IMR-90 (cell line): ENCODE measurements at regions not wholly inside any gene's neighbourhood (a gene's known extent, or its start where the extent isn't known, plus 50 kb on each side); places are given as distances from the start of the nearest gene placed in this dataset.

Source experiments
- ATAC-seq: fragments of 200-7000 bp; cut with Tn5 transposase; 2 replicates; pipeline ENCODE4 v1.9.1; 2020; ENCODE audit warnings: low read depth, mild to moderate bottlenecking, moderate library complexity
- BruUV-seq: library from RNA; stranded (reverse); fragments of 400-500 nt; replicated peaks from 2 replicates; lab custom pipeline; 2021; lab: Mats Ljungman, UMichigan
- CTCF ChIA-PET: fragments of 300-600 bp; formaldehyde crosslinking; extraction: SDS; loops from one replicate; lab custom pipeline; 2021; ENCODE audit warnings: antibody characterized with exemption; lab: Yijun Ruan, JAX
- POLR2A ChIA-PET: fragments of 300-600 bp; sonication (Branson Sonifier 250); formaldehyde crosslinking; loops from one replicate; lab custom pipeline; 2022; ENCODE audit warnings: antibody characterized with exemption; ENCODE audit not compliant: unreplicated experiment; lab: Charles Lee
- DNase-seq: peaks from one replicate; pipeline ENCODE4 v3.0.0; 2013
- H2AFZ ChIP-seq: replicated peaks from 2 replicates; pipeline ENCODE3; 2013; ENCODE audit warnings: low read length, mild to moderate bottlenecking; ENCODE audit not compliant: poor library complexity
- H2AK5ac ChIP-seq: 2 replicates; pipeline ENCODE4 v1.6.1; 2013; ENCODE audit warnings: low read depth, low read length, inconsistent platforms
- H2AK9ac ChIP-seq: replicated peaks from 2 replicates; pipeline ENCODE3; 2013; ENCODE audit warnings: mild to moderate bottlenecking, low read depth, low read length, moderate library complexity; ENCODE audit not compliant: poor library complexity
- H2BK120ac ChIP-seq: 2 replicates; pipeline ENCODE4 v1.6.1; 2013; ENCODE audit warnings: low read depth, low read length, inconsistent platforms
- H2BK15ac ChIP-seq: 3 replicates; pipeline ENCODE4 v1.6.1; 2013; ENCODE audit warnings: low read depth, low read length, inconsistent platforms
- H2BK20ac ChIP-seq: 2 replicates; pipeline ENCODE4 v1.6.1; 2013; ENCODE audit warnings: low read depth, mild to moderate bottlenecking, inconsistent platforms, low read length, moderate library complexity
- H2BK5ac ChIP-seq: 2 replicates; pipeline ENCODE4 v1.6.1; 2013; ENCODE audit warnings: mild to moderate bottlenecking, low read depth, low read length, inconsistent platforms; ENCODE audit not compliant: poor library complexity, severe bottlenecking
- H3K14ac ChIP-seq: replicated peaks from 2 replicates; pipeline ENCODE4 v1.6.1; 2013; ENCODE audit warnings: low read depth, low read length, inconsistent platforms
- H3K18ac ChIP-seq: 2 replicates; pipeline ENCODE4 v1.6.1; 2013; ENCODE audit warnings: low read depth, low read length, control low read depth
- H3K23ac ChIP-seq: 2 replicates; pipeline ENCODE4 v1.6.1; 2013; ENCODE audit warnings: low read depth, low read length, inconsistent platforms
- H3K27ac ChIP-seq: 2 replicates; pipeline ENCODE4 v1.5.1; 2013; ENCODE audit warnings: mild to moderate bottlenecking, control low read depth, low read length; ENCODE audit not compliant: insufficient read depth
- H3K27me3 ChIP-seq: 2 replicates; pipeline ENCODE4 v1.6.1; 2013; ENCODE audit warnings: low read length; ENCODE audit not compliant: control insufficient read depth, insufficient read depth
- H3K36me3 ChIP-seq: 2 replicates; pipeline ENCODE4 v1.6.1; 2013; ENCODE audit warnings: low read length, mixed read lengths; ENCODE audit not compliant: control insufficient read depth, insufficient read depth
- H3K4ac ChIP-seq: 2 replicates; pipeline ENCODE4 v1.6.1; 2013; ENCODE audit warnings: low read depth, low read length, inconsistent platforms
- H3K4me1 ChIP-seq: 2 replicates; pipeline ENCODE4 v1.6.1; 2013; ENCODE audit warnings: low read length, mixed read lengths; ENCODE audit not compliant: control insufficient read depth, insufficient read depth
- H3K4me2 ChIP-seq: 2 replicates; pipeline ENCODE4 v1.6.1; 2013; ENCODE audit warnings: low read depth, mild to moderate bottlenecking, control low read depth, low read length, moderate library complexity
- H3K4me3 ChIP-seq: 2 replicates; pipeline ENCODE4 v1.5.1; 2013; ENCODE audit warnings: low read depth, mild to moderate bottlenecking, control low read depth, low read length, moderate library complexity; ENCODE audit not compliant: insufficient read depth
- H3K56ac ChIP-seq: 2 replicates; pipeline ENCODE4 v1.6.1; 2013; ENCODE audit warnings: low read length, inconsistent platforms; ENCODE audit not compliant: insufficient read depth; ENCODE audit errors: extremely low read depth
- H3K79me1 ChIP-seq, 2 experiments: 2 replicates each; pipeline ENCODE4 v1.6.1; 2013; ENCODE audit warnings: low read length in 2 of 2, inconsistent platforms in 1 of 2, low read depth in 1 of 2
- H3K9ac ChIP-seq: 2 replicates; pipeline ENCODE4 v1.6.1; 2013; ENCODE audit warnings: low read depth, low read length, control low read depth
- H3K9me1 ChIP-seq: 2 replicates; pipeline ENCODE4 v1.6.1; 2013; ENCODE audit warnings: low read length, inconsistent platforms; ENCODE audit not compliant: insufficient read depth
- H3K9me3 ChIP-seq: 2 replicates; pipeline ENCODE4 v1.6.1; 2013; ENCODE audit warnings: low read length; ENCODE audit not compliant: control insufficient read depth, insufficient read depth
- H4K20me1 ChIP-seq: 2 replicates; pipeline ENCODE4 v1.6.1; 2013; ENCODE audit warnings: low read length, inconsistent platforms; ENCODE audit not compliant: insufficient read depth
- H4K5ac ChIP-seq: 2 replicates; pipeline ENCODE4 v1.6.1; 2013; ENCODE audit warnings: mild to moderate bottlenecking, low read depth, low read length, control low read depth
- H4K8ac ChIP-seq, 2 experiments: 2 replicates each; pipeline ENCODE4 v1.6.1; 2013; ENCODE audit warnings: low read depth in 2 of 2, low read length in 2 of 2, control low read depth in 1 of 2, inconsistent platforms in 1 of 2
- H4K91ac ChIP-seq: 2 replicates; pipeline ENCODE4 v1.6.1; 2013; ENCODE audit warnings: low read depth, low read length, inconsistent platforms; ENCODE audit not compliant: insufficient read depth
- BHLHE40 ChIP-seq: fragments of 150-350 bp; IDR thresholded peaks from 2 replicates; pipeline ENCODE4 v1.6.1; 2016; ENCODE audit warnings: mild to moderate bottlenecking, low read depth, low read length
- CTCF ChIP-seq: conservative IDR thresholded peaks from 2 replicates; pipeline ENCODE4 v1.5.1; 2012; ENCODE audit warnings: mild to moderate bottlenecking, low read depth, low read length, improper control_type of control experiment
- FOS ChIP-seq: fragments of 150-350 bp; IDR thresholded peaks from 2 replicates; pipeline ENCODE4 v1.6.1; 2016; ENCODE audit warnings: low read depth, low read length
- MAFK ChIP-seq: IDR thresholded peaks from 2 replicates; pipeline ENCODE4 v1.6.1; 2012; ENCODE audit warnings: low read depth, low read length, improper control_type of control experiment
- MAZ ChIP-seq: IDR thresholded peaks from 2 replicates; pipeline ENCODE4 v1.6.1; 2012; ENCODE audit warnings: low read depth, mild to moderate bottlenecking, low read length, improper control_type of control experiment, moderate library complexity, borderline replicate concordance
- NFE2L2 ChIP-seq: fragments of 150-350 bp; IDR thresholded peaks from 2 replicates; pipeline ENCODE4 v1.6.1; 2016; ENCODE audit warnings: low read depth, mild to moderate bottlenecking, low read length
- POLR2A ChIP-seq: IDR thresholded peaks from 2 replicates; pipeline ENCODE4 v1.6.1; 2012; ENCODE audit warnings: mild to moderate bottlenecking, low read depth, low read length
- RAD21 ChIP-seq: IDR thresholded peaks from 2 replicates; pipeline ENCODE4 v1.6.1; 2012; ENCODE audit warnings: low read length, improper control_type of control experiment
- RCOR1 ChIP-seq: IDR thresholded peaks from 2 replicates; pipeline ENCODE4 v1.6.1; 2012; ENCODE audit warnings: mild to moderate bottlenecking, low read length, improper control_type of control experiment; ENCODE audit not compliant: insufficient replicate concordance
- SMC3 ChIP-seq: fragments of 150-350 bp; IDR thresholded peaks from 2 replicates; pipeline ENCODE4 v1.6.1; 2016; ENCODE audit warnings: low read depth, mild to moderate bottlenecking, antibody characterized with exemption, low read length, moderate library complexity
- USF2 ChIP-seq: fragments of 150-350 bp; IDR thresholded peaks from 2 replicates; pipeline ENCODE4 v1.6.1; 2017; ENCODE audit warnings: mild to moderate bottlenecking, antibody characterized with exemption, low read length, low read depth
- dilution Hi-C: fragments of 300-500 bp; cut with HindIII; formaldehyde crosslinking; loops from one replicate; pipeline ENCODE4 v1.14.3; 2018; ENCODE audit warnings: low sequenced_read_pairs; ENCODE audit not compliant: unreplicated experiment
- in situ Hi-C: fragments of 300-500 bp; cut with MboI; formaldehyde crosslinking; loops from 3 replicates; pipeline ENCODE4 v1.14.3; 2019; ENCODE audit warnings: low sequenced_read_pairs, inconsistent platforms, mixed read lengths
- intact Hi-C: fragments of 100-400 bp; cut with micrococcal nuclease; formaldehyde crosslinking; loops from 2 replicates; pipeline ENCODE4 v1.10.0; 2022

GRCh38 chr2:107737756-107738155 lies 88.9 kb upstream of the RGPD4 start:
- H2BK15ac ChIP-seq: no peak overlapping the region
- ATAC-seq (no peak), DNase-seq (no peak)
- H3K9ac ChIP-seq: no peak overlapping the region
- H3K4me2 ChIP-seq: no peak overlapping the region
- H3K9me3 ChIP-seq: peaks cover 2% of the 10 kb centered on the region; the same call in 1 of the 2 replicates
- H2AK5ac ChIP-seq: no peak overlapping the region
- H3K4me1 ChIP-seq: no peaks in the 10 kb centered on the region
- no peak overlapping the region for H2BK120ac ChIP-seq
- no peak overlapping the region for H3K18ac ChIP-seq
- H4K91ac ChIP-seq: no peak overlapping the region
- no peaks in the 10 kb centered on the region for H3K36me3 ChIP-seq
- no peak overlapping the region for H3K4ac ChIP-seq
- no TSS peak for BruUV-seq
- H2BK20ac ChIP-seq: no peak overlapping the region
- no peak overlapping the region for H3K56ac ChIP-seq
- intact Hi-C loops (no loop called here), in situ Hi-C loops (no loop called here), dilution Hi-C loops (no loop called here)
- H4K8ac ChIP-seq: no peak overlapping the region
- CTCF ChIA-PET: no interaction called here
- no peaks in the 10 kb centered on the region for H4K20me1 ChIP-seq
- H3K79me1 ChIP-seq: no peaks in the 10 kb centered on the region
- no peak overlapping the region for H3K23ac ChIP-seq
- H2BK5ac ChIP-seq: no peak overlapping the region
- H3K27me3 ChIP-seq: no peaks in the 10 kb centered on the region
- H3K4me3 ChIP-seq: no peak overlapping the region
- H2AFZ ChIP-seq: no peak overlapping the region
- POLR2A ChIA-PET: no interaction called here
- H3K14ac ChIP-seq: no peak overlapping the region
- H4K5ac ChIP-seq: no peak overlapping the region
- no peaks in the 10 kb centered on the region for H3K9me1 ChIP-seq
- no peak overlapping the region for H2AK9ac ChIP-seq
- no peak for TF ChIP-seq FOS
- TF ChIP-seq NFE2L2: no peak
- TF ChIP-seq BHLHE40: no peak
- no peak for TF ChIP-seq RAD21
- TF ChIP-seq SMC3: no peak
- no peak for TF ChIP-seq MAFK
- TF ChIP-seq CTCF: no peak
- no peak for TF ChIP-seq POLR2A
- TF ChIP-seq USF2: no peak
- TF ChIP-seq MAZ: no peak
- TF ChIP-seq RCOR1: no peak
- no peak overlapping the region for H3K27ac ChIP-seq
